Activated naive CD4-positive, alpha-beta T cell treated with anti-CD3 and anti-CD28 coated beads for 36 hours (primary cell): ENCODE measurements at regions not wholly inside any gene's neighbourhood (a gene's known extent, or its start where the extent isn't known, plus 50 kb on each side); places are given as distances from the start of the nearest gene placed in this dataset.

Experiments
- CTCF ChIA-PET: fragments of 350-600 bp; sonication (Branson Sonifier 250); formaldehyde crosslinking; loops from one replicate; lab custom pipeline; 2021; ENCODE audit warnings: antibody characterized with exemption; lab: Charles Lee
- DNase-seq: peaks from one replicate; pipeline ENCODE4 v3.0.0-alpha.2; 2020
- H3K27ac Mint-ChIP-seq: one replicate; pipeline ENCODE4 v1.8.0; 2021; ENCODE audit warnings: mild to moderate bottlenecking, mixed read lengths
- H3K27me3 Mint-ChIP-seq: one replicate; pipeline ENCODE4 v1.8.0; 2021; ENCODE audit warnings: low read depth, mixed read lengths
- H3K36me3 Mint-ChIP-seq: one replicate; pipeline ENCODE4 v1.8.0; 2021; ENCODE audit warnings: low read depth, mixed read lengths
- H3K4me1 Mint-ChIP-seq: one replicate; pipeline ENCODE4 v1.8.0; 2021; ENCODE audit warnings: low read depth, mixed read lengths
- H3K4me3 Mint-ChIP-seq: one replicate; pipeline ENCODE4 v1.8.0; 2021; ENCODE audit warnings: mild to moderate bottlenecking, moderate library complexity, mixed read lengths
- H3K9me3 Mint-ChIP-seq: one replicate; pipeline ENCODE4 v1.8.0; 2021; ENCODE audit warnings: mixed read lengths
- intact Hi-C: fragments of 100-400 bp; cut with micrococcal nuclease; formaldehyde crosslinking; loops from one replicate; pipeline ENCODE4 v1.15.1; 2023

DNA sequence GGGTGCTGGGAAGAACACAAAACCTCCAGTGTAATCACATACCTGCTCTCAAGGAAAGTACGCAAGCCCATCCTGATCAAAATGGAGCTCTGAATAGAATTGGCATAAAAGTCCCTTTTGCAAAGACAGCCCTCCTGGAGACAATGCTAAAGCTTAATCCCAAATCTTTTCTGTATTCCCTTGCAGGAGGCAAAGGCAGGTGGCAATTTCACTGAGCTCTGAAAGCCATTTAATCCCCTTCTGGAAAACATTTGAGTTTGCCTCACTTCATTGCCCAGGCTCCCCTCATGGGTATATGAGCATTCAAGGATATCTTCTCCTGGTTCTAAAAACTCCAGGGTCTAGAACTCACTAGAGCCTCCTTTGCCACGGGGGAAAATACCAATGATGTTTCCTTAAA lies 310.2 kb upstream of the CNR1 start:
- Mint-ChIP-seq H3K9me3 (no peaks in the 10 kb centered on the region), H3K4me3 (no peak overlapping the region), H3K27ac (no peak overlapping the region), H3K27me3 (peaks cover 8% of the 10 kb centered on the region), H3K4me1 (no peaks in the 10 kb centered on the region), H3K36me3 (no peaks in the 10 kb centered on the region)
- CTCF ChIA-PET = no interaction called here
- intact Hi-C loops = no loop called here
- no peak for DNase-seq

DNA sequence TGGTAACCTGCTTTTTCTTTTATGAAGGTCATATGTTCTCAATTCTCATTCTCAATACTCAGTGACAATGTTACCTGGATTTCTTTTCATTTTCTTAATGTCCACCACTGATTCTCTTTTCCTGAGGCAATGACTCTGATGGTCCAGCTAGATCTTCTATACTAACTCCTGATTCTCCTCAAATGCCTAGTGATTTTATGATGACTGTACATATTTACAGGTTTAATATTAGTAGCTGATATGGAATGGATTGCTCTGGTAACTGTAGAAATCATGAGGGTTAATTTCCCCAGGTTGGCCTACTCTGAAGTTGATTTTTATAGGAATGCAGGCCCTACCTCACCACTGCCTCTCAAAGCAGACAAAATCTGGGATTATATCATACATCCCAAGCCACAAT lies 308.6 kb upstream of the CNR1 start:
- Mint-ChIP-seq H3K27ac (no peak overlapping the region), H3K4me3 (no peak overlapping the region), H3K27me3 (peaks cover 8% of the 10 kb centered on the region), H3K36me3 (no peaks in the 10 kb centered on the region), H3K4me1 (no peaks in the 10 kb centered on the region), H3K9me3 (no peaks in the 10 kb centered on the region)
- intact Hi-C loops = no loop called here
- DNase-seq = no peak
- CTCF ChIA-PET = no interaction called here

DNA sequence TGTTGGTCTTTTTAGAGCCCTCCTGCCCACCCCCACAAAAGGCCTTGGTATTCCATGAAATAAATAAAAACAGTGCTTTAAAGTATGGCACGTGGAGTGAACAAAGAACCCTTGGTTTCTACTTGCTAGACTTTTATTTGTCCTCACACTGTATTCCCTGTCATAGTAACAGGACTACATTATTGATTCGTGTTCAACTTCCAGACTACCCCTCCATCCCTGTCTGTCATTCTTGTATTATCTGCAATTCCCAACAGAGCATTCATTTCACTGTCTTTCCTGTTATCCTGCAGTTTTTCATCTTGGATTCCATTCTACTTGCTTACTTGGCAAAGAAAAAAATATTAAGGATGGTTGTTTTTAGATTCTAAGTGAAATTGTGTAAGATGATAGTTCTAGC lies 307.4 kb upstream of the CNR1 start:
- DNase-seq = no peak
- H3K4me1 Mint-ChIP-seq = no peaks in the 10 kb centered on the region
- intact Hi-C loops = no loop called here
- H3K27ac Mint-ChIP-seq = no peak overlapping the region
- CTCF ChIA-PET = no interaction called here
- no peaks in the 10 kb centered on the region for H3K9me3 Mint-ChIP-seq
- peaks cover 8% of the 10 kb centered on the region for H3K27me3 Mint-ChIP-seq
- H3K36me3 Mint-ChIP-seq = no peaks in the 10 kb centered on the region
- no peak overlapping the region for H3K4me3 Mint-ChIP-seq

DNA sequence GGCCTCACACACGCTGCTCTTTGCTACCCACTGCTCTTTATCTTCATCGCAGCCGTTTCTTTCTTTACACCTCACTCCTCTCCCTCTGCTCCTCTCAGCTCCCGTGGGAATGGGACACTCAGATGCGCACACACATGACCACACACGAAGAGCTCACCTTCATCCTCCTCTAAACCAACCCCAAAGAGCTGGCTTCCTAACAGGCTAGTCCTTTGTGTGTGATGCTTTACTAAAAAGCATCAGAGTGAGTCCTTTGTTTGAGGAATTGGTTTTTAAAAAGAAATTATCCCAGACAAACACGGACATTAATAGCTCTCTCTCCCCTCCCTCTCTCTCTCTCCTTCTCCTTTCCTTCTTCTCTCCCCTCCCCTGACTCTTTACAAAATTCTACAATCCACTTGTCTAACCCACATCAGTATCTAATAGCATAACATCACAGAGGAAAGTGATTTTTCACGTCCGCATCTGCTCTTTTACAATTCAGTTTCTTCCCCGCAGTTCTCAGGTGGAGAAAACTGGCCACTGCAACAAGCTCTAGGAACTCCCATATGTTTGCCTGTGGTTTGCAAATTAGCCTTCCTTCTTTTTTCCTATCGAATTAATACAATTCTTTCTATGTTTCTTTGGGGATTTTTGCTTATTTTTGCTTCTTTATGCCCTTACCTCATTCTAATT lies 306.8 kb upstream of the CNR1 start:
- CTCF ChIA-PET = interaction anchor here (0.6 kb wide), 1 partner anchor 133 kb away, joined by 3 read pairs; no protein-coding TSS in a partner anchor
- H3K4me1 Mint-ChIP-seq = no peaks in the 10 kb centered on the region
- intact Hi-C loops = no loop called here
- peaks cover 4% of the 10 kb centered on the region for H3K27me3 Mint-ChIP-seq
- no peak for DNase-seq
- no peaks in the 10 kb centered on the region for H3K9me3 Mint-ChIP-seq
- no peak overlapping the region for H3K27ac Mint-ChIP-seq
- no peaks in the 10 kb centered on the region for H3K36me3 Mint-ChIP-seq
- no peak overlapping the region for H3K4me3 Mint-ChIP-seq

DNA sequence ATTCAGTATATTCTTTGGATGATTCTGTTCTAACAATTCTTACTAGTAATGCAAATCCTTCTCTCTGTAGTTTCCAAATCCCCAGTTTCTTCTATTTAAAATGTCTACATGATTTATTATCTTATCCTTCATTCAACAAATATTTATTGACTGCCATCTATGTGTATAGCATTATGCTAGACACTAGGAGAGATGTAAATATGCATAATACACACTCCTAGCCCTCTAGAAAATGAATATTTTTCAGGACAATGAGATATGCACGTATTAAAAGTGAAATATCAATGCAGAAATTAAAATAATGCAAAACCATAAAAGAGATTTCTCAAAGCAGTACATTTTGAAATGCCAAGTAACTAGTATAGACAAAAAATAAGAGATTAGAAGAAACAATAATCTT lies 293.5 kb upstream of the CNR1 start:
- peaks cover 2% of the 10 kb centered on the region for H3K27me3 Mint-ChIP-seq
- no peaks in the 10 kb centered on the region for H3K36me3 Mint-ChIP-seq
- CTCF ChIA-PET = no interaction called here
- H3K9me3 Mint-ChIP-seq = no peaks in the 10 kb centered on the region
- no peak overlapping the region for H3K27ac Mint-ChIP-seq
- H3K4me3 Mint-ChIP-seq = no peak overlapping the region
- intact Hi-C loops = no loop called here
- no peak for DNase-seq
- no peaks in the 10 kb centered on the region for H3K4me1 Mint-ChIP-seq

DNA sequence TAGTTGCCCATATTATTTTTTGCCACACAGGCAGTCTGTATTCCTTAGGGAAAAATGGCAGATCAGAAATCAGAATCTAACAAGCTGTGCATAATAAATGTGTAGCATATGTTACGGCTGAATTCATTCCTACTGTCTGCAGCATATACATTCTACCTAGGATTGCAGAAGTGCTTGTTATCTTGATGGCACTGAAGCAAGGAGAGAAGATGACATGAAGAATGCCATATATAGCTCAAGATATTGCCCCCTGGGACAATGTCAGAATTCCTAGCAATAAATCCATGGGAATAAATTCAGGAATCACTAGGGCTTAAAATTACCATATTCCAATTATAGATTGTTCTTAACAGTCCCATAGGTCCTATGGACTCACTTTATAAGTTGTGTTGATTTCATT lies 293.0 kb upstream of the CNR1 start:
- CTCF ChIA-PET = no interaction called here
- intact Hi-C loops = no loop called here

DNA sequence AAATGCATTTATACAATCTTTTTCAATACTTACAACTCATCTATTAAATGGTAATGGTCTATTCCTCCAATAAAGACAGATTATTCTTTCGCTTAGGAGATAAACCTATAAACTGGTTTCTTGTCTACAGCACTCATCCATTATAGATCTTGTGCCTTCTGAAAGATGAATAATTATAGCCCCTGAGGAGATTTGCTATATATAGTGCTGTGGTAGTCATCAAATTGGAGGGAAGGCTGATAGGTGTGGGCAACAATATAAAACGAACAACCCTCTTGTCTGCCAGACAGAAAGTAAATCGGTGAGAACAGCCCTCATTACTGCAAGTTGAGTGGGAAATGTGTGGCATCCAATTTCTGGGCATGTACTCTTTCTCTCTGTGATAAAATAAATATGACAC lies 292.5 kb upstream of the CNR1 start:
- Mint-ChIP-seq H3K36me3 (no peaks in the 10 kb centered on the region), H3K4me1 (no peaks in the 10 kb centered on the region), H3K4me3 (no peak overlapping the region), H3K27me3 (peaks cover 3% of the 10 kb centered on the region), H3K27ac (no peak overlapping the region), H3K9me3 (no peaks in the 10 kb centered on the region)
- intact Hi-C loops = no loop called here
- DNase-seq = no peak
- CTCF ChIA-PET = no interaction called here

More for the DNA sequence above, 293.0 kb upstream of the CNR1 start:
- no peak overlapping the region for H3K27ac Mint-ChIP-seq
- peaks cover 2% of the 10 kb centered on the region for H3K27me3 Mint-ChIP-seq
- no peaks in the 10 kb centered on the region for H3K36me3 Mint-ChIP-seq
- H3K4me3 Mint-ChIP-seq = no peak overlapping the region
- no peaks in the 10 kb centered on the region for H3K4me1 Mint-ChIP-seq
- DNase-seq = no peak
- no peaks in the 10 kb centered on the region for H3K9me3 Mint-ChIP-seq

DNA sequence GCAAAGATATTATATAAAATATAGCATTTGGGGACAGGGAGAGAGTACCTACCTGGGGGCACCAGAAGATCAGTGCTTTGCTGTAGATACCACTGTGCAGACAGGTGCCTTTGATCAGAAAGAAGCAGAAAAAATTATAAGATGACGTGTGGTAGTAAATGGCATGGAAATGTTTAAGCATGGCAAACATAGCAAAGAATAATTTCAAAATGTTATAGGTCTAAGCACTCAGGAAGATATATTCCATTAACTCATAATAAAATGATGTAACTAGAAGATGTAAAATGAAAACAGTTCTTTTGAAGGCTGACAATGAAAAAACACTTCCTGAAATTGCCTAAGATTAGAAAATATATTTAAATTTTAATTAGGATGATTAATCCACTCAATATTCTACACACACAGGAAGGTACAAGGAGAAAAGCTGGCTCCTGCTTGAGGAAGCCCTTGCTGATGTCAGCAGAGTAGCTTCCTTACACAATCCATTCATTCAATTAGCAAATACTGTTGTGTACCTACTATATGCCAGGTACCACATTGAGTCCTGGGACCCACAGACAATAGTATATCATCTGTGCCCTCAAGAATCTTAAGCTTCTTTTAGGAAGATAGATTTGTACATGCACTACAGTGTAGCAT lies 290.2 kb upstream of the CNR1 start:
- no peak for DNase-seq
- Mint-ChIP-seq H3K4me1 (no peaks in the 10 kb centered on the region), H3K9me3 (no peaks in the 10 kb centered on the region), H3K4me3 (no peak overlapping the region), H3K27me3 (peaks cover 6% of the 10 kb centered on the region), H3K36me3 (no peaks in the 10 kb centered on the region), H3K27ac (no peak overlapping the region)
- CTCF ChIA-PET = no interaction called here
- intact Hi-C loops = no loop called here

DNA sequence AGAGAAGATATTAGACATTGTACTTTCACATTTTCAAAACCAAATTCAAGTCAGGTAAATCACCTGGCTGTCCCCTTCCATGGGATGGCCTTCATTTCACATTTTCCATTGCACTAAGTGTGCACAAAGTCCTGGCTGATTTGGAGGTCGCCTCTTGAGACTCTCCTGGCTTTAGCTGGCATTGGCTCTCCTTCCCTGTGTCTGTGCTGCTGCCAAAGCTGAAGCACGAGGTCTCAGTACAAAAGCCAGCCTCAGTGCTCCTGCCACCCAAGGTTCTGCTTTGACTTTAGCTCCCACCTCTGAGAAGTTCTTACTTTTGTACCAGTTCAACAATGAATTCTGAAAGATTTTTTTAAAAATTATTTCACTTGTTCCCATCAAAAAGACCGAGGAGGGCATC lies 289.2 kb upstream of the CNR1 start:
- no peaks in the 10 kb centered on the region for H3K4me1 Mint-ChIP-seq
- H3K9me3 Mint-ChIP-seq = no peaks in the 10 kb centered on the region
- CTCF ChIA-PET = no interaction called here
- H3K4me3 Mint-ChIP-seq = no peak overlapping the region
- peaks cover 4% of the 10 kb centered on the region for H3K27me3 Mint-ChIP-seq
- no peak overlapping the region for H3K27ac Mint-ChIP-seq
- no peaks in the 10 kb centered on the region for H3K36me3 Mint-ChIP-seq
- intact Hi-C loops = no loop called here
- DNase-seq = no peak

DNA sequence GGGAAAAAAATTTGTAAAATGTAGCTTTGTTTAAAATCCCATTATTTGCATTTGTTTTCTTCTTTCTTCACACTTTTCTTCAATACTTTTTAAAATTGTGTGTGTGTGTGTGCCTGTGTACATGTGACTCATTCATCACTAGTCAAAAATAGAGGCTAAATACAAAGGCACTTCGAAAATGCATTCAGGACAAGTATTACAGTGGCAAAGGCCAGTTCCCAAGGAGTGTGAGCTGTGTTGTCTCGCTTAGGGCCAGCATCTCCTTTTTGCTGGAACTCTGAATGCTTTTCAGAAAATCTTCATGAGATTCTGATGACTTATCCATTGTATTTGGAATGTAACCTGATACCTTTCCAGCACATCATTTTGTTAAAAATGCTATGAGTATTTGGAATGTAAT lies 288.5 kb upstream of the CNR1 start:
- Mint-ChIP-seq H3K4me1 (no peaks in the 10 kb centered on the region), H3K4me3 (no peak overlapping the region), H3K9me3 (no peaks in the 10 kb centered on the region), H3K27me3 (peaks cover 4% of the 10 kb centered on the region), H3K36me3 (no peaks in the 10 kb centered on the region), H3K27ac (no peak overlapping the region)
- intact Hi-C loops = no loop called here
- DNase-seq = no peak
- CTCF ChIA-PET = interaction anchor here (1.3 kb wide), 1 partner anchor 146 kb away, joined by 3 read pairs; no protein-coding TSS in a partner anchor

DNA sequence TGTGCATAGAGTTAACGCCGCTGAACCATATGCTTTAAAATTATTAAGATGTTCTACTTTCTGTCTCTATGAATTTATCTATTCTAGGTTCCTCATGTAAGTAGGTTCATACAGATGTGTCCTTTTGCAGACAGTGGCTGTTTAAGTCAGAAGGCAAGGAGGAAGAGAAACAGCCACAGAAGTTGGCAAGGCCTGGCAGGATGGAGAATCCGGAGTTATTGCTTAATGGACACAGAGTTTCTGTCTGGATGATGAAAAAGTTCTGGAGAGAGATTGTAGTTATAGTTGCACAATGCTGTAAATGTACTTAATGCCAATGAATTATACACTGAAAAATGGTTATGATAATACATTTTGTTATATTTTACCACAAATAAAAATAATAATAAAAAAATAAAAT lies 283.6 kb upstream of the CNR1 start:
- Mint-ChIP-seq H3K27me3 (peaks cover 7% of the 10 kb centered on the region), H3K9me3 (no peaks in the 10 kb centered on the region), H3K4me3 (no peak overlapping the region), H3K36me3 (no peaks in the 10 kb centered on the region), H3K4me1 (no peaks in the 10 kb centered on the region), H3K27ac (no peak overlapping the region)
- no peak for DNase-seq
- CTCF ChIA-PET = no interaction called here
- intact Hi-C loops = no loop called here

DNA sequence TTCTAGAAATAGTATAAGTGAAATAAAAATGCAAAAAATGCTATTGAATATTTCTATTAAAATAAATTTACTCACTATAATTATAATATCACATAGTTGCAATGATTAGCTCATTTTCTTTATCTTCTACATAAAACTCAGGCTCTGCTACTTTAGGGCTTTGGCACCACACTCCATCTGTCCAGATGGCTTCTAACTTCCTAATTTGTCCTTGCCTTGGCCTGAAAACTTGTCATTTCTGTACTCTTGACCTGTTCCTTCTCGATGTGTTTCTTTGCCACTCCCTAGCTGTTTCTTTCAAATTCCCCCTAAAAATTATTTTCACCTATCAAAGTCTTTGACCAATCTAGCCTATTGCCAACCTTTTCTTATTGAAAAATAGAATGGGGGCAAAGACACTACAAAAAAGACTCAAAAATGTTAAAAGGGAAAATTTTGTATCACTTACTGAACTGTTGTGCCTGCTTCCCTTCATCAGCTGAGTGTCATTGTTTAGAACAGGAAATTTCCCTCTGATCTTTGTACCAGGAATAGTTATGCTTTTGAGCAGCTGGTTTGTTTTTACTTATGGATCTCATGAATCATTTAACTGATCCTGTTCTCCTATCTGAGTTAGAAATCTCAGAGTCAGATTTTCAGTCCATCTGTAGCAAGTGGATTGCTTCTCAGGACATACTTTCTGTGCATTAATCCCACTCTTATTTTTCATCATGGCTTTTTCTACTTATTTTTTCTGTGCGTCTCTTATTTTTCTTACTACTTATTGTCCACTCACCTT lies 279.2 kb upstream of the CNR1 start:
- H3K36me3 Mint-ChIP-seq = no peaks in the 10 kb centered on the region
- peaks cover 3% of the 10 kb centered on the region for H3K27me3 Mint-ChIP-seq
- no peaks in the 10 kb centered on the region for H3K9me3 Mint-ChIP-seq
- no peak overlapping the region for H3K27ac Mint-ChIP-seq
- CTCF ChIA-PET = no interaction called here
- intact Hi-C loops = no loop called here
- H3K4me3 Mint-ChIP-seq = no peak overlapping the region
- no peaks in the 10 kb centered on the region for H3K4me1 Mint-ChIP-seq
- no peak for DNase-seq

DNA sequence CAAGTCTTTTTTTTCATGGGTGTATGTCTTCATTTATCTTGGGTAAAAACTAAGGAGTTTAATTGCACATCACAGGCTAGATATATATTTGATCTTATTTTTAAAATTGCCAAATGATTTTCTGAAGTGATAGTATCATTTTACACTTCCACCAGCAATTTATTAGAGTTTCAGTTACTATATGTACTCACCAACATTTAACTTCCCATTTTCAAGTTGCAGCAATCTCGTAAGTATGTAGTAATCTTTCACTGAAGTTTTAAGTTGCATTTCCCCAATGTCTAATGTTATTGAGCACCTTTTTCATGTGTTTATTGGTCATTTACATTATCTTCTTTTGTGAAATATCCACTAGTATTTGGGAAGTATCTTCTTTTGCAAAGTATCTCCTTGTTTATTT lies 277.4 kb upstream of the CNR1 start:
- Mint-ChIP-seq H3K27ac (no peak overlapping the region), H3K4me1 (no peaks in the 10 kb centered on the region), H3K27me3 (peaks cover 3% of the 10 kb centered on the region), H3K4me3 (no peak overlapping the region), H3K9me3 (no peaks in the 10 kb centered on the region), H3K36me3 (no peaks in the 10 kb centered on the region)
- CTCF ChIA-PET = no interaction called here
- no peak for DNase-seq
- intact Hi-C loops = no loop called here
